A673 (cell line): ENCODE measurements at regions not wholly inside any gene's neighbourhood (a gene's known extent, or its start where the extent isn't known, plus 50 kb on each side); places are given as distances from the start of the nearest gene placed in this dataset.

Experiments used
- BruUV-seq: library from RNA; stranded (reverse); fragments of 400-500 nt; replicated peaks from 2 replicates; lab custom pipeline; 2021; lab: Mats Ljungman, UMichigan
- CTCF ChIA-PET: fragments of 300-600 bp; sonication (Branson Sonifier 250); formaldehyde crosslinking; loops from one replicate; lab custom pipeline; 2022; ENCODE audit warnings: antibody characterized with exemption; lab: Charles Lee
- POLR2A ChIA-PET: fragments of 300-600 bp; sonication (Branson Sonifier 250); formaldehyde crosslinking; loops from one replicate; lab custom pipeline; 2022; ENCODE audit warnings: antibody characterized with exemption; ENCODE audit not compliant: low non-redundant PET; lab: Charles Lee
- DNase-seq: peaks from one replicate; pipeline ENCODE4 v3.0.0-alpha.2; 2015; ENCODE audit warnings: low spot score
- H3K27ac ChIP-seq: fragments of 200-600 bp; sonication (generic); 2 replicates; pipeline ENCODE4 v1.5.1; 2016; ENCODE audit warnings: mixed run types, low read depth, mild to moderate bottlenecking, mixed read lengths, antibody characterized with exemption, low read length; ENCODE audit not compliant: poor library complexity, severe bottlenecking
- H3K27me3 ChIP-seq: fragments of 200-600 bp; sonication (generic); replicated peaks from 2 replicates; pipeline ENCODE4 v1.6.1; 2017; ENCODE audit warnings: mixed run types, low read depth, mild to moderate bottlenecking, mixed read lengths, antibody characterized with exemption, low read length; ENCODE audit not compliant: insufficient read depth, poor library complexity
- H3K36me3 ChIP-seq: fragments of 200-600 bp; sonication (generic); 2 replicates; pipeline ENCODE4 v1.6.1; 2016; ENCODE audit warnings: mixed run types, mild to moderate bottlenecking, mixed read lengths, antibody characterized with exemption, low read length; ENCODE audit not compliant: insufficient read depth, poor library complexity, severe bottlenecking
- H3K4me1 ChIP-seq: fragments of 200-600 bp; sonication (generic); 2 replicates; pipeline ENCODE4 v1.6.1; 2017; ENCODE audit warnings: mixed run types, mild to moderate bottlenecking, mixed read lengths, antibody characterized with exemption, low read length; ENCODE audit not compliant: insufficient read depth, poor library complexity, severe bottlenecking
- H3K4me3 ChIP-seq: fragments of 200-600 bp; sonication (generic); 2 replicates; pipeline ENCODE4 v1.5.1; 2016; ENCODE audit warnings: low read depth, mixed run types, mild to moderate bottlenecking, mixed read lengths, low read length; ENCODE audit not compliant: poor library complexity, severe bottlenecking
- H3K9me3 ChIP-seq: fragments of 200-600 bp; sonication (generic); 2 replicates; pipeline ENCODE4 v1.6.1; 2016; ENCODE audit warnings: mixed run types, low read depth, mild to moderate bottlenecking, mixed read lengths, antibody characterized with exemption, low read length; ENCODE audit not compliant: poor library complexity, severe bottlenecking
- EZH2 ChIP-seq: fragments of 200-600 bp; sonication (generic); IDR thresholded peaks from 2 replicates; pipeline ENCODE4 v1.6.1; 2017; ENCODE audit warnings: borderline replicate concordance, low read depth, mild to moderate bottlenecking, mixed read lengths, antibody characterized with exemption, low read length; ENCODE audit not compliant: poor library complexity, severe bottlenecking
- intact Hi-C: fragments of 100-400 bp; cut with micrococcal nuclease; formaldehyde crosslinking; loops from one replicate; pipeline ENCODE4 v1.10.0; 2022; ENCODE audit not compliant: unreplicated experiment
- TF ChIP-seq, protein P1 (sequence below): fragments of 300-800, 200-600 bp; sonication (generic); conservative IDR thresholded peaks from 2 replicates; pipeline ENCODE4 v1.5.1; 2017; ENCODE audit warnings: low read depth, mild to moderate bottlenecking, antibody characterized with exemption, low read length, moderate library complexity, mixed read lengths

DNA sequence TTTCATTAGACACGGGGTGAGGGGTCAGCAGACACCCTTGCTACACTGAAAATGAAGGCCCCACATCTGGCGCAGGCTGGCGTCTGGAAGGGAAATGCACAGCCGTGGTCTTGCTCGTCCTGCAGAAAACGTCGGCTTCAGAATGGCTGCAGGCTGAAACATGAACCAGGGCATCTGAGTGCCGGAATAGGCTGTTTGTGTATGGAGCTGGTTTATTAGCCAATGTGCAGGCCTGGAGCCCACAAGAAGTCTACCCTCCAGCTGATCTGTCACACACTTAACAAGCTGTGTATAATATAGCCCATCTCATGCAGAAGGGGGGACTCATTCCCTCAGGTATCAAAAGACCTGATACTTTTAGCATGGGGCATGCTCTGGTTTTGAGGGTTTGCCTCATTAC lies 153.4 kb upstream of the SOX11 start:
- intact Hi-C loops, result no loop called here
- BruUV-seq, result no TSS peak
- no peak overlapping the region for H3K27ac ChIP-seq
- H3K4me3 ChIP-seq, result no peak overlapping the region
- H3K4me1 ChIP-seq, result no peaks in the 10 kb centered on the region
- ChIA-PET POLR2A (no interaction called here), CTCF (no interaction called here)
- peaks cover 3% of the 10 kb centered on the region for H3K9me3 ChIP-seq
- no peak for DNase-seq
- TF ChIP-seq EZH2, result no peak
- TF ChIP-seq, protein P1, sequence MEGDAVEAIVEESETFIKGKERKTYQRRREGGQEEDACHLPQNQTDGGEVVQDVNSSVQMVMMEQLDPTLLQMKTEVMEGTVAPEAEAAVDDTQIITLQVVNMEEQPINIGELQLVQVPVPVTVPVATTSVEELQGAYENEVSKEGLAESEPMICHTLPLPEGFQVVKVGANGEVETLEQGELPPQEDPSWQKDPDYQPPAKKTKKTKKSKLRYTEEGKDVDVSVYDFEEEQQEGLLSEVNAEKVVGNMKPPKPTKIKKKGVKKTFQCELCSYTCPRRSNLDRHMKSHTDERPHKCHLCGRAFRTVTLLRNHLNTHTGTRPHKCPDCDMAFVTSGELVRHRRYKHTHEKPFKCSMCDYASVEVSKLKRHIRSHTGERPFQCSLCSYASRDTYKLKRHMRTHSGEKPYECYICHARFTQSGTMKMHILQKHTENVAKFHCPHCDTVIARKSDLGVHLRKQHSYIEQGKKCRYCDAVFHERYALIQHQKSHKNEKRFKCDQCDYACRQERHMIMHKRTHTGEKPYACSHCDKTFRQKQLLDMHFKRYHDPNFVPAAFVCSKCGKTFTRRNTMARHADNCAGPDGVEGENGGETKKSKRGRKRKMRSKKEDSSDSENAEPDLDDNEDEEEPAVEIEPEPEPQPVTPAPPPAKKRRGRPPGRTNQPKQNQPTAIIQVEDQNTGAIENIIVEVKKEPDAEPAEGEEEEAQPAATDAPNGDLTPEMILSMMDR, result no peak
- no peaks in the 10 kb centered on the region for H3K36me3 ChIP-seq
- no peaks in the 10 kb centered on the region for H3K27me3 ChIP-seq

GRCh38 chr2:5539282-5540165 lies 152.7 kb upstream of the SOX11 start:
- Histone ChIP-seq H3K9me3 (peaks cover 11% of the 10 kb centered on the region), H3K4me3 (no peak overlapping the region), H3K27ac (no peak overlapping the region), H3K36me3 (no peaks in the 10 kb centered on the region), H3K4me1 (no peaks in the 10 kb centered on the region), H3K27me3 (no peaks in the 10 kb centered on the region)
- TF ChIP-seq, protein P1, result no peak
- no peak for TF ChIP-seq EZH2
- CTCF ChIA-PET, result no interaction called here
- no peak for DNase-seq
- intact Hi-C loops, result no loop called here
- no TSS peak for BruUV-seq
- POLR2A ChIA-PET, result no interaction called here

DNA sequence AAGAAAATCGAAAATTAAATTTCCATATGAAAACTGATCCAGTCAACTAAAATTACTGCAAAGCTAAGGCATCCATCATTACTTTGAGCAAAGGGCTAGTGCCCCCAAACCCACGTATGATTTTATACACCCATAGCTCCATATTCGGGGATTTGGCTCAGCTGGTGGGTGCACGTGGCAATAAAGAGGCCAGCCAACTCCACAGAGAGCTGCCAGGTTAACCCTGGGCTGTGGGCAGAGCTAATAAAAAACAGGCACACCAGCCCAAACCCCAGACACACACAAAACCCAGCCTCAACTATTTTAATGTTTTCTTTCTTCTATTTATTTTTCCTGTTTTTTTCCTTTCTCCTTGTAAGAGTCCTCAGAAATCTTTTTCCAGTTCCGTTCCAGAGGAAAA lies 151.3 kb upstream of the SOX11 start:
- Histone ChIP-seq H3K36me3 (no peaks in the 10 kb centered on the region), H3K9me3 (peaks cover 20% of the 10 kb centered on the region), H3K4me3 (no peak overlapping the region), H3K27me3 (no peaks in the 10 kb centered on the region), H3K27ac (no peak overlapping the region), H3K4me1 (no peaks in the 10 kb centered on the region)
- no peak for TF ChIP-seq EZH2
- TF ChIP-seq, protein P1, result no peak
- BruUV-seq, result no TSS peak
- no peak for DNase-seq
- CTCF ChIA-PET, result no interaction called here
- intact Hi-C loops, result no loop called here
- POLR2A ChIA-PET, result no interaction called here
